ENCODE measurements at regions not wholly inside any gene's neighbourhood (a gene's known extent, or its start where the extent isn't known, plus 50 kb on each side); places are given as distances from the start of the nearest gene placed in this dataset.

- no peak for TF ChIP-seq CTCF (IDR thresholded peaks at IDR 0.05)
- TF ChIP-seq POLR2A (IDR thresholded peaks at IDR 0.05): no peak
These were observed 402.9 kb downstream of the ZSWIM6 start for GRCh38 chr5:61734966-61735365.

All from testis (tissue), 2 donors.